ENCODE measurements at regions not wholly inside any gene's neighbourhood (a gene's known extent, or its start where the extent isn't known, plus 50 kb on each side); places are given as distances from the start of the nearest gene placed in this dataset.
A peak's percentile ranks its signal among the peaks of the same experiment; 100 is the strongest.
"Not testable (repeated sequence)": the region's sequence is repeated elsewhere in the genome, so short reads cannot be mapped to it uniquely, and the experiment has no call there.

DNA sequence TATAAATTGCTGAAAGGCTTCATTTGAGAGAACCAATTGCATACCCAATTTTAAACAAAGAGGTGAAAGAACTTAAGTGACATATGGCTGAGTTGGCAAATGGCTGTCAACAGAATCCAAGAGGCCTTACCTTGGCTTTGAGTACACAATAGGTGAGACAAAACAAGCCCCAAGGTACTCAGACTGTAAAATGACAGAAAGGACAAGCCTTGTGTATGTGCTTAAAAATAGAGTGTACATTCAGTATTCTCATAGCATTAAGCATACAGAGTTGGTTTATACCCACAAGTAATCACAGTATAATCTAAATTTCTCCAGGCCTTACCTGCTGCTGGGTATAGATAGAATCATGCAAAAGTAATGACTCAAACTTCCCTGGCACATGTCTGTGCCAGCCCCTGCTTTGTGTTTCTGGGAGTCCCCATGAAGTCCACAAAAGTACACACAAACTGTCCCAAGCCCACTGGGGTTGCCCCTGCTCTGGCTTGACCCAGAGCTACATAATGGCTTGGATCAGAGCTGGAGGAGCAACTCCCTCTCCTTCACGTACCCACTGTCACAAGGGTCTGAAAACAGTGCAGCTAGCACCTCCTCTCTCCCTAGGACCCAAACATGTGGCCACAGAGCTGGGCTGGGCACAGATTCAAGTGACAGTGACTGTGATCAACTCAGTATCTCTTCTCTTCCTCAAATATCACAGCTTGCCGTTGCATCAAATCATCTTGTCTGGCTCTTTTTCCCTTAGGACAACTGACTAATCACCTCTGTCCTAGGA is 250.8 kb downstream of the ENC1 start:
- no peak for DNase-seq (ENCODE audit: low read depth in 4 of 4, low spot score in 3 of 4)

DNA sequence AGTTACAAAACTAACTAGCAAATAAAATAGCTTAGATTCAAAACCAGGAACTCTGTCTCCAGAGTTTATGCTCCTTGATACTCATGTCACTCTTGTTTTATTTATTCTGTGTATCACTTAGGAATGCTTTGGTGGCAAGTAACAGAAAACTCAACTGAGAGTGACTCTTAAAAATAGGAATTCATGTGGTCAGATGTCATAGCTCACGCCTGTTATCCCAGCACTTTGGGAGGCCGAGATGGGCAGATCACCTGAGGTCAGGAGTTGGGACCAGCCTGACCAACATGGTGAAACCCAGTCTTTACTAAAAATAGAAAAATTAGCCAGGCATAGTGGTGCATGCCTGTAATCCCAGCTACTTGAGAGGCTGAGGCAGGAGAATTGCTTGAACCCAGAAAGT is 252.1 kb downstream of the ENC1 start:
- not testable (repeated sequence) for DNase-seq (ENCODE audit: low read depth in 4 of 4, low spot score in 3 of 4)

DNA sequence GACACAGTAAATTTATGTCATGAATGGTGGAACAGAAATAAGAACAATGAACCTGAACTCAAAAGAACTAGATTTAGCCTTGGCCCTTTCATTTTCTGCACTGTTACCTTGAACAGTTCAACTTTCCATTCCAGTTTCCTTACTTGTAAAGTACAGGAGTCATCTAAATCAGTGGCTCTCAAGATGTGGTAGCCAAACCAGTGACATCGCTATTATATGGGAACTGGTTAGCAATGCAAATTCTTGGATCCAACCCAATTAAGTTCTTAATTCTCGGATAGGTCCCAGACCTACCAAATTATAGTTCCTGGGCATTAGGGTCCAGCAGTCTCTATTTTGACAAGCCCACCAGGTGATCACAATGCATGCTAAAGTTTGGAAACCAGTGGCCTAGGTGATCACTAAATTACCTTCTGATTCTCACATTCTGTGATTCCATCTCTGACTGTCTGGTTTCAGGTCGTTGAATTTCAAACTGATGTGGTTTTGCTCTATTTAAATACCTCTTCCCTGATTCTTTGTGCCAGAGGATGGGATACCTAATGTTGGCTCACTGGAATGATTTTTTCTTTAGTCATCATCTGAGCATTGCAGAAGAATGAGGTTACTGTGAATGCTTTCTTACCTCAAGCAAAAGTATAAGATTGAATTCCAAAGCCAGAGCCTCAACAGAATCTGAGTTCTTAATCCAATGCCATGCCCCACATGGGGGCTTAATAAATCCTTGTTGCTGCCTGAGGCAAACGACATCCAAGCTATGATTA is 253.8 kb downstream of the ENC1 start:
- no peak for DNase-seq (ENCODE audit: low read depth in 4 of 4, low spot score in 3 of 4)

DNA sequence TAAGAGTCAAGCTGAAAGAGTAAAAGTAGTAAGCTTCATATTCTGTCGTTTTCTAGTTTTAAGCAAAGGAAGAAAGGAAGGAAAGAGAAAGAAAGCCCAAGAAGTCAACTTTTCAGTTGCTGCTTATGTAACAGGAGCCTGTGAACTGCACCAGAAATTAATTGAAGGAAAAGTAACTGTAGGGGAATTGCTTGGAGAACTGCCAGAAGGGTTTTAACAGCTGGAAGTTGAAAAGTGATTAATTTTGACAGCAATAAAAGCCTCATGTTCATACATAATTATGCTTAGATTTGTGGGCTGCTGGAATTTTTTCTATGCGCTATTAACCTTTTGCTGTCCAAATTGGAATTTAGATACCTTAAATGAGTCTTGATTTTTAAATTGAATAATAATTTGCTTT is 255.7 kb downstream of the ENC1 start:
- DNase-seq (ENCODE audit: low read depth in 4 of 4, low spot score in 3 of 4): peak in 2 of 4 donors; percentile 67

DNA sequence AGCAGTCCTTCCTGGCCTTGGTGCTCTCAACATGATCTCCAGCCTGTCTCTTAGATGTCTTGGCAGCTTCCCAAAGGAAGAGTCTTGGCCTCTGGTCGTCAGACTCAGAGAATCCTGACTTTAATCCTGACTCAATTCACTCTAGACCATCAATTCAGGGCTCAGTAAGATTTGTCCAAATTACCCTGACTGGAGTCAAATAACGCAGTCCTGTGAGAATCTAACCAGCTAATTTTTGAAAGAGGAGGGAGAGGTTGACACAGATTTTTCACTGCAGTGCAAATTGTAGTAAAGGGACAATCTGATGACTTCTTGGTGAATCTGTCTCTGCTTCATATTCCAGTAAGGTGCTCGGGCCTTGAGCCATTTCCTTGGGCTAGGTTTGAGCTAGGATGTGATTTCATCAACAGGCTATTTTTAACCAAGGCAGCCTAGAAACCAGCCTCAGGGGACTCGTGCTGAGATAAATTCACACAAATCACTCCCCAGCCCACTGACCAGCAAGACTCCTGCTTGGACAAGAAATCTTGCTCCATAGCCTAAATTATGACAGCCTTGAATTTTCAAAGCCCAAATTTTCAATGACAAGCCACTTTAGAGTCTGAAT is 257.4 kb downstream of the ENC1 start:
- DNase-seq (ENCODE audit: low read depth in 4 of 4, low spot score in 3 of 4): no peak

DNA sequence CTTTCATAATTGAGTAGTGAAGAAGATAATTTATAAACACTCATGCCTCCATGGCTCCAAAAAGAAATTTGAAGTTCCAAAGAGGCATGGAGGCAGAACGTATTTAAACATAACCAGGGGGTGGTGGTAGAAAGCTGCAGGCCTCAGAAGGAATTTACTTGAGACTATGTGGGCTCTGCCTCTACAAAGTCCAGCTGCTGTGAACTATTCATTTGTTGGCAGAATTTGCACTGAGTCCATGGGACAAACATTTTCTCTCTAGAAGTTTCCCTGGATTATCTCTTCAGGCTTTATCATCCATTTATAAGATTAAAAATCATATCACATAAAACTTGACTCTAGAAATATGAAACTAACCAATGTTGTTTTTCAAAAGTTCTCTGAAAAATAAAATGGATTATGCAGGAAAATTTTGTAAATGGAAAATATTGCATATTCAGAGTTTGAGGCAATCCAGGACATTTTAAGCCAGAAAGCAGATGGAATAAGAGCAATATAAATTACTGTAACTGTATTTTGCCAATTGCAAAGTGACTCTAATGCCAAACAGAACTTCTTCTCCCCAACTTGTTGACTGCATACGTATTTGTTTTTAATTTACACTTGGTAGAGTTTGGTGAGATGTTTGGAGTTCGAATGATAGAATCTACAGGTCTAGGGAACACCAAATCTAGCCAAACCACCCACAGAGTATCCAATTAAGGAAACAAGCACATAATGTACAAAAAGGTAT is 258.2 kb downstream of the ENC1 start:
- no peak for DNase-seq (ENCODE audit: low read depth in 4 of 4, low spot score in 3 of 4)

DNA sequence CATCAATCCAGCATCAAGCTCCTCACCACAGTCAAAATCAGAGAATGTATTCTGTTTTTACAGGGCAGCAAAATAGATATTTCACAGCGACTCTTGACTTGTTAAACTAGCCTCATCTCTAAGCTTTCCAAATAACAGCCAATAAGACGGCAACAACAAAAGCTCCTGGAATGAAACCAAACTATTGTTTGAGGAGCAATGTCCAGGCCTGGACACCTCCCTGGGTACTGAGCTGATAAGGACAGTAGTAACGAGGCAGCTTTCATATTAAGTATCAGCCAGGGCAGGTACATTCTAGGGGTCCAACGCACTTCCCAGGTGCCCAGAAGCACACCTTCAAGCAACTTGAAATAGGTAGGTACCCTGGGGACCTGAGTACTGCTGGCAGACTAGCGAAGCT is 260.3 kb downstream of the ENC1 start:
- DNase-seq (ENCODE audit: low read depth in 4 of 4, low spot score in 3 of 4): no peak

DNA sequence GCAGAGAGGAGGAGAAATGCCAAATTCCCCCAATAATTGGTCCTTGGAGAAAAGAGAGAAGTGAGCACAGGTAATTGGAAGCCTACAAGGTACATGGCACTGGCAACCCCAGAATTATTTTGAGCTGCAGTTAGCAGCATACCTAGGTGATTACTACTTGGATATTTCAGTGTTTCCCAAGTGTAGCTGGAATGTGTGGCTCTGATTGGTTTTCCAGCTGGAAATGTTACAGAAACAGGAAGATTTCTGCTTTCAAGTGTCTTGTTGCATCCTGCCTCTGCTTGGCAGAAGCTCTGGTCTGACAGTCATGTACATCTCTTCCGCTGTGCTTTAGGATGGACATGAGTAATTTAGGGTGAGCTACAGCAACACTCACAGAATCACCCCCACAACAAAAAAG is 262.1 kb downstream of the ENC1 start:
- DNase-seq (ENCODE audit: low read depth in 4 of 4, low spot score in 3 of 4): no peak

DNA sequence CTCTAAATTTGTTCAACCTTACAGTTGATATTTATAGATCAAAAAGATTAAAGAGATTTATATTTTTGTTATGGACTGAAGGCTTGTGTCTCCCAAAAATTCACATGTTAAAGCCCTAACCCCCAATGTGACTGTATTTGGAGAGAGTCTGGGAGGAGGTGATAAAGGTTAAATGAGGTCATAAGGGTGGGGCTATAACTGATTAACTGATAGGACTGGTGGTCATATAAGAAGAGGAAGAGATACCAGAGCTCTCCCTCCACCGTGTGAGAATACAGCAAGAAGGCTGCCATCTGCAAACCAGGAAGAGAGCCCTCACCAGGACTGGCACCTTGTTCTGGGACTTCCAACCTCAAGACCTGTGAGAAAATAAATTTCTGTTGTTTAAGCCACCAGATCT is 264.3 kb downstream of the ENC1 start:
- DNase-seq (ENCODE audit: low read depth in 4 of 4, low spot score in 3 of 4): no peak

DNA sequence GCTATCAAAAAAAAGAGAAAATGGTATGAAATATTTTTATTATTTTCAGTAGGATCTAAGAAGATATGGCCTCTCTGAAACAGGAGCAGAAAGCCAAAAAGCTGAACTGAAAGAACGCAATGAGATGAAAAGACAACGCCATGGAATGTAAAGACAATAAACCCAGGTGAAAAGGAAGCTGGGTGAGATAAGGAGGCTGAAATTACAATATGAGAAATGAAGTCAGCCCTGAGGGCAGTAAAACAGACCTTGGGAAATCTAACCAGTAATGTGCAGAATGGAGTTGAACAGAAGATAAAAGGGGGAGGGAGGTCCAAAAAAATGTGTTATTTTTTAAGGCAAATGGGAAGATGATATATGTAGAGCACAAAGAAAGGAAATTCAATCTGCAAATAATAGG is 265.3 kb downstream of the ENC1 start:
- no peak for DNase-seq (ENCODE audit: low read depth in 4 of 4, low spot score in 3 of 4)

DNA sequence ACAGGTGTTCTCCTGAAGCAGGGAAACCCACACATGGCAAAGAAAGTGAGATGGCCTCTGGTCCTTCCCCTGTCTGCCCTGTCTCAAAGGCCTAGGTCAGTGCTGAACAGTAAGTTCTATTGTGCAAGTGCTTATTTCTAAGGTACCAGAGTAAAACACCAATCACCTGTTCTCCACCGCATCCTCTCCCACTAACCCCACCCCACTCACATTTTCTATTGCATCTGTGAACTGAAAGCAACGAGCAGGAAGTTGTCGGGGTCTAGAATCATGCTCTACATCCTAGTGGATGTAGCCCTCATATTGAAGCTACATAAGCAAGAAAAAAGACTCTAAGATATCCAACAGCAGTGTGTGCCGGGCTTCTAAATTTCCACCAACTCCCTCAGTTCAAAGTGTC is 265.9 kb downstream of the ENC1 start:
- DNase-seq (ENCODE audit: low read depth in 4 of 4, low spot score in 3 of 4): no peak

DNA sequence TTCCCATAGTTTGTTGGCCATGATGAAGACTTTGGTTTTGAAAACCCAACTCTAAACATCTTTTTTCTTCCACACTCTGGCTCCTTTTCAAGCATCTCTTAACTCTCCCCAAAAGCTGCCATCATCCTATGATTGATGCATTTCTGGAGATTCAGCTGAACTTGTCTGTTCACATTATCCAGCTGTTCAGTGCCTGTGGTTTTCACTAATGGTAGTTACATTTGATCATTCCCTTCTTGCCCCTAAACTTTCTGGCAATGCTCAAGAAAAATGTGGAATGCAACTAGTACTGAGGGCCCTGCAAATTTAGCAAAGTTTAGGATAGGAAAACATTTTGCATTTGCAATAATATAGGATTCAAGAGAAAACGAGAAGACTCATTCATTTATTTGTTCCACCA is 267.5 kb downstream of the ENC1 start:
- no peak for DNase-seq (ENCODE audit: low read depth in 4 of 4, low spot score in 3 of 4)

DNA sequence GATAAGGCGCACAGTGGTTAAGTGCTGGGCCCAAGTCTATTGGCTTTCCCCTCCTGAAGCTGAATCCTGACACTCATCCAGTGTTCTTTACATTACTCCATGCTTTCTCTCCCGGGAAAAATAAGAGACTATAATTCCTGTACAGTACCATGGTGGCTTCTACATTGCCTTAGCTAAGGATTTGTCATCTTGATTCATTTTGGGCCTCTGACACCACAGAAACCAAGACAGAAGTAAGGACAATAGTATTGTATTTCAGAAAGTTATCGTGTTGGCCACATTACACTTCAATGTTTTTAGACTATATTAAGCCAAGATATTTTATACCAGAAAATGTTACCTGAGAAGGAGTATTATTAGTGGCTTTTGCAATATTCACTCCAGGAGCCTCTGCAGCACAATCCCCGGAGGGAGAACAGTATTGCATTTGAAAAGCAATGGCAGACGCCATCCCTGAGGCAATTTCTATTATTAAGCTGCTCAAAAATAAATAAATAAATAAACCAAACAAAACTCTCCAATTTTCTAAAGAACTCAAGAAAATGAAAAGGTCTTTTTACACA is 267.9 kb downstream of the ENC1 start:
- DNase-seq (ENCODE audit: low read depth in 4 of 4, low spot score in 3 of 4): no peak

DNA sequence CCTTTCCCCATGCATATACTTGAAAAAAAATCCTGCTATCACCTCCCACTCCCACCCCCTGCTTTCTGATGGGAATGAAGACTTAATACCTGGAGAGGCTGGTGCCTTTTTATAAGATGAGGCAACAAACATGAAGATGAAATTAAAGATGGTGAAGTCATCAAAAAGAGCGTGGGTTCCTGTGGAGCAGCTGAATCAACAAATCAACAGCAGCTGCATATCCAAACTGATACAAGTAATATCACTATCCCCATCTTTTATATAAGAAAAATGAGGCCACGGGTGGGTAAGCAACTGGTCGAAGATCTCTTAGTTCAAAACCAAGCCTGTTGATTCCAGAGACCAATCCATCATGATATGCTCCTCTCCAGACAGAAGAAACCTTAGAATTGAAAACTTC is 268.5 kb downstream of the ENC1 start:
- no peak for DNase-seq (ENCODE audit: low read depth in 4 of 4, low spot score in 3 of 4)

DNA sequence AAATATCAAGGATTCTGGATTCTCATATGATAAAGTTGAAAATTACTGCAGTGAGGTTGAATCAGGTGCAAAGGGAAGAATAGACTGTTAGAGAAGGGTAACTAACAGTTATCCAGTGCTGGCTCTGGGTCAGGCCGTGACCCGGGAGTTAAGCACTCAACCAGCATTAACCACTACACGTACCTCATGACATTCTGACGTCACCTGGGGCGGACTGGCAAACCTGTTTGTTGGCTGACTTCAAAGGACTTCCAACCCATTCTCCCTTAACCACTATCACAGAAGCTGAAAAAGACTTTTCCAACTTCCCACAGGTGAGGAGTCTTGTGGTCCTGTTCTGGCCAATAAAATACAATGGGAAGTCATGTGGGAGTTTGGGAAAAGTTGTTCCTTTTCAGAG is 268.9 kb downstream of the ENC1 start:
- no peak for DNase-seq (ENCODE audit: low read depth in 4 of 4, low spot score in 3 of 4)

DNA sequence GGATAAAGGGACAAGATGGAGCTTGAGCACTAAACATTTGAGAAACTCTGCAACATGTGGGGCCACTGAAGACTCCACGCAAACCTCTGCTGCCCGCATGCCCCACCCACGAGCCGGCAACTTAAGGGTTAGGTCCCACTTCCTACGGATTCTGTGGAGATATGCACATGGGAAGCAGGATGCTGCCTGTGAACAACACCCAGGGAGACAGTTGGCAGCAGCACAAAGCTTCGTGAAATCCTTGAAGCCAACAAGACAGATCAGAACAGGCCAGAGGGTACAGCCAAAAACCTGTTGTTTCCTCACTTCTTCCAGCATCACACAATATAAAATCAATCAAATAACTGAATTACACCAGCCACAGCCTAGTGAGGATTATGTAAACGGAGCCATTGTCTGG is 270.4 kb downstream of the ENC1 start:
- no peak for DNase-seq (ENCODE audit: low read depth in 4 of 4, low spot score in 3 of 4)

DNA sequence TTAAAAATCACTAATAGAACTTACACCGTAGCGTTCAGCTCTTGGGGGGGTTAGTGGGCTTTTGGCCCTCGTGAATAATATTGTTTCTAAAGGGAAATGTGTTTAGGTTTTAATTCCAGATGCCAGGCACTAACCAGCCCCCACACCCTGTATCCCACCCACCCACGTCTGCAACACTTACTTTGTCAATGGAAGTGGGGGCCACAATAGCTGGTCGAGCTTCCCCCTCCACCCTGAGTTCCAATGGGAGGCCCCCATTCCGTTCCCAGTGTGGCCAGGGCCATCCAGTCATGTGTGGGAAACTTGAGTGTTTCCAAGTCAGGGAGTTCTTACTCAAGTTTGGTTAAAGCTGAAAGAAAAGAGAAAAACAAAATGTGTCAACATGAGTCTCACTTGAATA is 271.4 kb downstream of the ENC1 start:
- no peak for DNase-seq (ENCODE audit: low read depth in 4 of 4, low spot score in 3 of 4)

DNA sequence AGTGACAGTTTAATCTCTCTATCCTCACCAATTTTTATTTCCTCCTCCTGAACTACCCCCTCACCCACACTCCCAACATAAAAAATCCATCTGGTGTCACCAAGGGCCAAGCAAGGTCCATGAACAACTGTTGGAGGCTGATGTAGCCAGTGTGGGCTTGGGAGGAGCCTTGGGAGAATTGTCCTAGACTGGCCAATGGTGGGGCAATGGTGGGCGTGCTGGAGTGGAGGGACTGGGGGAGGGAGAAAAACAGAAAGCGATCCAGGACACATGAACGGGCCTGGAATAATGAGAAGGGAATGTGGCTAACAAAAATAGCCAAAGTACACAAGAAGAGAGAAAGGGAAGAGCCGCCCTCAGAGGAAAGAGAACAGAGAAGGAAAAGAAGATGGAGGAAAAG is 272.6 kb downstream of the ENC1 start:
- no peak for DNase-seq (ENCODE audit: low read depth in 4 of 4, low spot score in 3 of 4)

DNA sequence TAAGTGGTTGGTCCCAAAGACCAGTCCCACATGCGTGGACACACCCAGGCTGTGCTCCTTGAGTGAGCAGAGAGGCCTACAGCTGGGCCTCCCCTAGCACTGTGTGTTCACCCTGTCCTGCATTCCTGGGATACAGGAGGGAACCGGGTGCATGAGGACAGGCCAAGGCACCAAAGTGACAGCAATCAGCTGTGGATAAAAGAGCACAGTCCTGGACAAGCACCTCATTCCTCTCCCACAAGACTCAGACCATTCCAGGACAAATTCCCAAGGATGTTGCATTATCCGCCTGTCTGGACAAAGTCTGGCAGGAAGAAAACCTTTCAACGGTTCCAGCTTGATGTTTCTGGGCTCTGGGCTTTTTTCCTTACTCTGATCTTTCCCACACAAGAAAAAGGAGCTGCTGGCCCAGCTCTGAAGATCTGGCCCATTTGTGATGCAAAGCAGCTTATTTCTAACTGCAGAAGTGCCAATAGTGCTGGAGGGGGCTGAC is 273.2 kb downstream of the ENC1 start:
- no peak for DNase-seq (ENCODE audit: low read depth in 4 of 4, low spot score in 3 of 4)

DNA sequence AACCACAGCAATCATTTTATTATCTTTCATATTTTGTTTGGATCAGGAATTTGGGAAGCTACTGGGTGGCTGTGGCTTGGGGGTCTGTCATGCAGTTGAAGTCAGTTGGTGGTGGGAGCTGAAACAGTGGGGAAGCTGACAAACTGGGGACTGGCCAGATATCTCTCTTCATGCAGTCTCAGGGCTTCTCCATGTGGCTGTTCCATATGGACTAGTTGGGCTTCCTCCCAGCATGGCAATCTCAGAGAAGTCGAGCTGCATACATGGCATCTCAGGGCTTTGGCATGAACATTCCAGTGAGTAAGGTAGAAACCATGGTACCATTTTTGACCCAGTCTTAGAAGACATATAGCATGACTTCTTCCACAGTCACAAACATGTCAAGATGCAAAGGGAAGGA is 274.8 kb downstream of the ENC1 start:
- no peak for DNase-seq (ENCODE audit: low read depth in 4 of 4, low spot score in 3 of 4)

DNA sequence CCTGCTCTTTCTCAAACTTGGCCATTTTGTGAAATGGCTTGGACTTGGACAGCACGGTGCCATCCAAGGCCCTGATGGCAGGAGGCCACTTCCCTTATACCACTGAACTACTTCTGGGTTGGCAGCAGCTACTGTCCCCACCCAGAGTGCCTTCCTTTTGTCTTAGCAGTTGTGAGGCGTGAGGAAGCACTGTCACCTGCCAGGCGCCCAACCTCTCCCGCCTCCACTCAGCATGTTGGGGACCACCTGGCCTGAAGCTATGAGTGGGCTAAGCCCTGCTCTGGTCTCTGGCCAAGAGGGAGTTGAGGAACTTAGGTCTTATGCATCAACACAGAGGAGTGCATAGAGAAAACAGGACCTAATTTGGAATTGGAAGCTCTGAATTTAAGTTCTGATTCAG is 276.0 kb downstream of the ENC1 start:
- no peak for DNase-seq (ENCODE audit: low read depth in 4 of 4, low spot score in 3 of 4)
